PC-3 (cell line): ENCODE measurements at regions not wholly inside any gene's neighbourhood (a gene's known extent, or its start where the extent isn't known, plus 50 kb on each side); places are given as distances from the start of the nearest gene placed in this dataset.
A peak's percentile ranks its signal among the peaks of the same experiment; 100 is the strongest.

Experiments used
- ATAC-seq: fragments of 200-7000 bp; cut with Tn5 transposase; 2 replicates; pipeline ENCODE4 v1.9.1; 2020; ENCODE audit warnings: mild to moderate bottlenecking, moderate library complexity
- BruUV-seq: library from RNA; stranded (reverse); fragments of 400-500 nt; replicated peaks from 2 replicates; lab custom pipeline; 2021; lab: Mats Ljungman, UMichigan
- CTCF ChIA-PET: fragments of 300-600 bp; sonication (Branson Sonifier 250); formaldehyde crosslinking; loops from one replicate; lab custom pipeline; 2022; ENCODE audit warnings: antibody characterized with exemption; lab: Charles Lee
- POLR2A ChIA-PET: fragments of 300-600 bp; sonication (Branson Sonifier 250); formaldehyde crosslinking; loops from one replicate; lab custom pipeline; 2022; ENCODE audit warnings: antibody characterized with exemption; ENCODE audit not compliant: unreplicated experiment; lab: Charles Lee
- DNase-seq: peaks from one replicate; pipeline ENCODE4 v3.0.0-alpha.2; 2015
- H2AFZ ChIP-seq: fragments of 300-600 bp; sonication (generic); 2 replicates; pipeline ENCODE4 v1.6.0; 2016; ENCODE audit warnings: antibody characterized with exemption, low read length
- H3F3A ChIP-seq: fragments of 300-600 bp; sonication (generic); one replicate; pipeline ENCODE4 v1.6.0; 2017; ENCODE audit warnings: antibody characterized with exemption, low read length, control low read depth, mild to moderate bottlenecking; ENCODE audit not compliant: unreplicated experiment
- H3K27ac ChIP-seq: fragments of 300-600 bp; sonication (generic); 2 replicates; pipeline ENCODE4 v1.5.1; 2016; ENCODE audit warnings: mild to moderate bottlenecking, low read length
- H3K27me3 ChIP-seq: fragments of 300-600 bp; sonication (generic); 2 replicates; pipeline ENCODE4 v1.6.1; 2016; ENCODE audit warnings: low read length, mixed read lengths
- H3K36me3 ChIP-seq: fragments of 300-600 bp; sonication (generic); 2 replicates; pipeline ENCODE4 v1.6.1; 2016; ENCODE audit warnings: low read depth, mixed run types, low read length, mixed read lengths
- H3K4me1 ChIP-seq: fragments of 300-600 bp; sonication (generic); 2 replicates; pipeline ENCODE4 v1.5.1; 2016; ENCODE audit warnings: low read length; ENCODE audit not compliant: insufficient read depth
- H3K4me2 ChIP-seq: fragments of 300-600 bp; sonication (generic); 2 replicates; pipeline ENCODE4 v1.6.0; 2016; ENCODE audit warnings: low read length
- H3K4me3 ChIP-seq: fragments of 300-600 bp; sonication (generic); 2 replicates; pipeline ENCODE4 v1.5.1; 2016; ENCODE audit warnings: mild to moderate bottlenecking, low read length, mixed read lengths
- H3K79me2 ChIP-seq: fragments of 300-600 bp; sonication (generic); 2 replicates; pipeline ENCODE4 v1.6.1; 2017; ENCODE audit warnings: low read length, mixed read lengths
- H3K9ac ChIP-seq: fragments of 300-600 bp; sonication (generic); 2 replicates; pipeline ENCODE4 v1.6.0; 2016; ENCODE audit warnings: mild to moderate bottlenecking, low read length
- H3K9me2 ChIP-seq: fragments of 300-600 bp; sonication (generic); replicated peaks from 2 replicates; pipeline ENCODE4 v1.6.1; 2016; ENCODE audit warnings: mixed run types, low read length, mixed read lengths
- H3K9me3 ChIP-seq: fragments of 300-600 bp; sonication (generic); 2 replicates; pipeline ENCODE4 v1.6.1; 2016; ENCODE audit warnings: low read length, mixed read lengths
- H4K20me1 ChIP-seq: fragments of 300-600 bp; sonication (generic); 2 replicates; pipeline ENCODE4 v1.6.1; 2016; ENCODE audit warnings: low read length, mixed read lengths
- EZH2 ChIP-seq: fragments of 300-600 bp; sonication (generic); IDR thresholded peaks from one replicate; pipeline ENCODE4 v1.6.1; 2017; ENCODE audit warnings: antibody characterized with exemption, mild to moderate bottlenecking, low read length; ENCODE audit not compliant: unreplicated experiment
- EZH2phosphoT487 ChIP-seq: fragments of 300-600 bp; sonication (generic); IDR thresholded peaks from 2 replicates; pipeline ENCODE4 v1.6.1; 2018; ENCODE audit warnings: mild to moderate bottlenecking, antibody characterized with exemption, low read length, borderline replicate concordance
- intact Hi-C: fragments of 100-400 bp; cut with micrococcal nuclease; formaldehyde crosslinking; loops from 2 replicates; pipeline ENCODE4 v1.9.0; 2023
- TF ChIP-seq, protein P1 (sequence below): fragments of 300-600 bp; sonication (generic); conservative IDR thresholded peaks from 2 replicates; pipeline ENCODE4 v1.5.1; 2017; ENCODE audit warnings: antibody characterized with exemption, low read depth, mild to moderate bottlenecking, low read length

DNA sequence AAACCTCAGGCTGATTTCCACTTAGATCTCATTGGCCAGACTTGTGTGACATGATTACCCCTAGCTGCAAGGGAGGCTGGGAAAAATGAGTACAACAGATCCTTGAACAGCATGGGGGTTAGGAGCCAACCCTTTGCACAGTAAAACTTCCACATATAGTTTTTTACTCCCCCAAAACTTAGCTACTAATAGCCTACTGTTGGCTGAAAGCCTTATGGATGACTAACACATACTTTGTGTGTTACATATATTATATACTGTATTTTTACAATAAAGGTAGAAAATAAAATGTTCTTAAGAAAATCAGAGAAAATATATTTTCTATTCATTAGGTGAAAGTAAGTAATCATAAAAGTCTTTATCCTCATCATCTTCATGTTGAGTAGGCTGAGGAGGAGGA is 217.4 kb downstream of the NMUR2 start:
- intact Hi-C loops = no loop called here
- Histone ChIP-seq H3K4me1 (peaks cover 35% of the 10 kb centered on the region), H2AFZ (peak overlapping the region; percentile 6; the same call in 1 of the 2 replicates), H3F3A (peaks cover 1% of the 10 kb centered on the region), H4K20me1 (no peaks in the 10 kb centered on the region), H3K9me3 (0 out of 2 replicates have a peak, but pooled peaks cover 6% of the 10 kb centered on the region), H3K9me2 (no peaks in the 10 kb centered on the region), H3K9ac (no peak overlapping the region), H3K27ac (peak overlapping the region; percentile 30), H3K4me2 (0 out of 2 replicates have a peak overlapping the region, but pooled peaks have one; percentile 8), H3K4me3 (no peak overlapping the region), H3K36me3 (0 out of 2 replicates have a peak, but pooled peaks cover 4% of the 10 kb centered on the region), H3K27me3 (no peaks in the 10 kb centered on the region), H3K79me2 (no peaks in the 10 kb centered on the region)
- peak; percentile 59 for DNase-seq
- BruUV-seq = no TSS peak
- ATAC-seq = peak; percentile 69
- ChIA-PET POLR2A (no interaction called here), CTCF (no interaction called here)
- TF ChIP-seq, protein P1, sequence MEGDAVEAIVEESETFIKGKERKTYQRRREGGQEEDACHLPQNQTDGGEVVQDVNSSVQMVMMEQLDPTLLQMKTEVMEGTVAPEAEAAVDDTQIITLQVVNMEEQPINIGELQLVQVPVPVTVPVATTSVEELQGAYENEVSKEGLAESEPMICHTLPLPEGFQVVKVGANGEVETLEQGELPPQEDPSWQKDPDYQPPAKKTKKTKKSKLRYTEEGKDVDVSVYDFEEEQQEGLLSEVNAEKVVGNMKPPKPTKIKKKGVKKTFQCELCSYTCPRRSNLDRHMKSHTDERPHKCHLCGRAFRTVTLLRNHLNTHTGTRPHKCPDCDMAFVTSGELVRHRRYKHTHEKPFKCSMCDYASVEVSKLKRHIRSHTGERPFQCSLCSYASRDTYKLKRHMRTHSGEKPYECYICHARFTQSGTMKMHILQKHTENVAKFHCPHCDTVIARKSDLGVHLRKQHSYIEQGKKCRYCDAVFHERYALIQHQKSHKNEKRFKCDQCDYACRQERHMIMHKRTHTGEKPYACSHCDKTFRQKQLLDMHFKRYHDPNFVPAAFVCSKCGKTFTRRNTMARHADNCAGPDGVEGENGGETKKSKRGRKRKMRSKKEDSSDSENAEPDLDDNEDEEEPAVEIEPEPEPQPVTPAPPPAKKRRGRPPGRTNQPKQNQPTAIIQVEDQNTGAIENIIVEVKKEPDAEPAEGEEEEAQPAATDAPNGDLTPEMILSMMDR = no peak
- no peak for TF ChIP-seq EZH2
- no peak for TF ChIP-seq EZH2phosphoT487

GRCh38 chr5:152185547-152186245 is 219.4 kb downstream of the NMUR2 start:
- no peak overlapping the region for H3K4me2 ChIP-seq
- no peaks in the 10 kb centered on the region for H3F3A ChIP-seq
- no peak overlapping the region for H3K27ac ChIP-seq
- DNase-seq (no peak), ATAC-seq (no peak)
- ChIA-PET CTCF (no interaction called here), POLR2A (no interaction called here)
- peaks cover 41% of the 10 kb centered on the region for H3K4me1 ChIP-seq
- H2AFZ ChIP-seq = no peak overlapping the region
- intact Hi-C loops = no loop called here
- H3K27me3 ChIP-seq = no peaks in the 10 kb centered on the region
- no peaks in the 10 kb centered on the region for H3K9me2 ChIP-seq
- no peaks in the 10 kb centered on the region for H3K79me2 ChIP-seq
- H4K20me1 ChIP-seq = no peaks in the 10 kb centered on the region
- no peak overlapping the region for H3K9ac ChIP-seq
- TF ChIP-seq EZH2phosphoT487 (no peak), EZH2 (no peak)
- TF ChIP-seq, protein P1 = no peak
- 0 out of 2 replicates have a peak, but pooled peaks cover 4% of the 10 kb centered on the region for H3K36me3 ChIP-seq
- 0 out of 2 replicates have a peak, but pooled peaks cover 6% of the 10 kb centered on the region for H3K9me3 ChIP-seq
- no peak overlapping the region for H3K4me3 ChIP-seq
- no TSS peak for BruUV-seq

GRCh38 chr5:152184266-152184665 is 220.8 kb downstream of the NMUR2 start:
- Histone ChIP-seq H3K9ac (no peak overlapping the region), H4K20me1 (no peaks in the 10 kb centered on the region), H2AFZ (no peak overlapping the region), H3F3A (no peaks in the 10 kb centered on the region), H3K9me3 (peaks cover 15% of the 10 kb centered on the region; the same call in 1 of the 2 replicates), H3K4me2 (no peak overlapping the region), H3K79me2 (no peaks in the 10 kb centered on the region), H3K27ac (no peak overlapping the region), H3K4me1 (peaks cover 32% of the 10 kb centered on the region), H3K36me3 (0 out of 2 replicates have a peak, but pooled peaks cover 7% of the 10 kb centered on the region), H3K4me3 (no peak overlapping the region), H3K27me3 (no peaks in the 10 kb centered on the region), H3K9me2 (no peaks in the 10 kb centered on the region)
- intact Hi-C loops = no loop called here
- POLR2A ChIA-PET = no interaction called here
- ATAC-seq (no peak), DNase-seq (no peak)
- BruUV-seq = no TSS peak
- TF ChIP-seq EZH2phosphoT487 (no peak), EZH2 (no peak)
- TF ChIP-seq, protein P1 = no peak
- CTCF ChIA-PET = no interaction called here
